NCI-H1436 treated with DMSO at 0.1 percent for 48 hours (cell line): ENCODE measurements at regions not wholly inside any gene's neighbourhood (a gene's known extent, or its start where the extent isn't known, plus 50 kb on each side); places are given as distances from the start of the nearest gene placed in this dataset.
A peak's percentile ranks its signal among the peaks of the same experiment; 100 is the strongest.

ENCODE experiments used
- DNase-seq: peaks from one replicate; lab custom pipeline; 2025; lab: John Stamatoyannopoulos, UW

GRCh38 chr6:118761645-118762044 is 110.3 kb upstream of the CEP85L start:
- no peak for DNase-seq

DNA sequence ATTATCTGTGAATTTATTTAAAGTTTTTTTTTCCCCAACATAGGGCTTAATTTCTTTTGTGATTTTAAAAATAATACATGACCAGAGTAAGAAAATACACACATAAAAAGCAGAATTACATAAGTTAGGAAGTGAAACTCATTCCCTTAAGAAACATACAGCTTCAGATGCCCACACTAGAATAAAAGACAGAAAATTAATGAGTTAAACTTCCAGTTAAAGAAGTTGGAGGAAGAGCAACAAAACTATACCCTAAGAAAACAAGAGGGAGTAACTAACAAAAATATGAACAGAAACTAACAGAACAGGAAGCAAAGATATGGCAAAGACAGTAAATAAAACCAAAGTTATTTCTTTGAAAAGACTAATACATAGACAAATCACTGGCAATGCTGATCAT is 107.6 kb upstream of the CEP85L start:
- DNase-seq = no peak

- DNase-seq = no peak
These were observed 104.7 kb upstream of the CEP85L start for GRCh38 chr6:118755941-118756646.

DNA sequence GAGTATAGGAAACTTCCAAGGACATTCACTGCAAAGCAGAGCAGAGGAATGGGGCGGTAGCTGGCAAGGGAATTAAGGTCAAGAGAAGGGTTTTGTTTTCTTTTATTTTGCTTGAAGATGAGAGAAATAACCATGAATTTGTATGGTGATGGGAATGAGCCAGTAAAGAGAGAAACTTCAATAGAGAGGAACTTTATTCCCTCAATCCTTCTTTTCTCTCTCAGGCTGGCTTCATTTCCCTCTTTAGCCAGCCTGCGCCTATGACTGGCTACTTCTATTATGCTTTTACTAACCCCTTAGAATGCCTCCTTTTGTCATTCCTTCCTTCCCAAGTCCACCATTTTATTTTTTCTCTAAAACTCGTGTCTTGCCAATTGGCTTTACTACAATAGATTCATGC is 101.4 kb upstream of the CEP85L start:
- no peak for DNase-seq

DNA sequence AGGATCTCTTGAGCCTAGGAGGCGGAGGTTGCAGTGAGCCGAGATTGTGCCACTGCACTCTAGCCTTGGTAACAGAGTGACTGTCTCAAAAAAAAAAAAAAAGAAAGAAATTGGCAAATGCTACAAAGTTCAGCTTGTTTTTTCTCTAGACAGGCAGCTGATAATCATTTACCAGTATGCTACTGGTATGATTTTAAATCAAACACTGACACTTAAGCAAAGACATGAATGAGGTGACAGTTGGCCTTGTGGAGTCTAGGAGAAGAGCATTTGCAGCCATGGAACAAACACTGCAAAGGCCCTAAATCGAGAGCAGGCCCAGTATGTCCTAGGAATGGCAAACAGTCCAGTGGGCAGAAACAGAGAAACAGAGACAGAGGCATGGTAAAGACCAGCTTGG is 99.7 kb upstream of the CEP85L start:
- no peak for DNase-seq

DNA sequence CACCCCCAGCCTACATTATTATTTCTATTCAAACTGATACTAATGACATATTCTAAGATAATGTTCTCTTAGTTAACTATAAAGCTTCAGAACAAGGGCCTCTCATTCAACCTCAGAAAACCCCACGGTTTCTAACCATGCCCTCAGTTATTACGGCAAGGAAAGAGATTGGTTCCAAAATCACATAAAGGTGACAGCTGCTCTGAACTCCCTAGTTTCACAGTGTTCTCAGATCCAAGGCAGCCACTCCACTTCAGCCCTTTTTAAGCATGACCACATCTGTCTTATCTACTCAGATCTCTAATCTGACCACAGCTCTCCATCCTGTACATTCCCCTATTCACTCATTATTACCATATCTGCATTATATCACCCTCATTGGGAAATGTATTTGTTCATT is 98.8 kb upstream of the CEP85L start:
- DNase-seq = no peak

GRCh38 chr6:118748311-118749062 is 97.1 kb upstream of the CEP85L start:
- DNase-seq = peak; percentile 78

- DNase-seq = no peak
These were observed 95.4 kb upstream of the CEP85L start for GRCh38 chr6:118746825-118747174.

DNA sequence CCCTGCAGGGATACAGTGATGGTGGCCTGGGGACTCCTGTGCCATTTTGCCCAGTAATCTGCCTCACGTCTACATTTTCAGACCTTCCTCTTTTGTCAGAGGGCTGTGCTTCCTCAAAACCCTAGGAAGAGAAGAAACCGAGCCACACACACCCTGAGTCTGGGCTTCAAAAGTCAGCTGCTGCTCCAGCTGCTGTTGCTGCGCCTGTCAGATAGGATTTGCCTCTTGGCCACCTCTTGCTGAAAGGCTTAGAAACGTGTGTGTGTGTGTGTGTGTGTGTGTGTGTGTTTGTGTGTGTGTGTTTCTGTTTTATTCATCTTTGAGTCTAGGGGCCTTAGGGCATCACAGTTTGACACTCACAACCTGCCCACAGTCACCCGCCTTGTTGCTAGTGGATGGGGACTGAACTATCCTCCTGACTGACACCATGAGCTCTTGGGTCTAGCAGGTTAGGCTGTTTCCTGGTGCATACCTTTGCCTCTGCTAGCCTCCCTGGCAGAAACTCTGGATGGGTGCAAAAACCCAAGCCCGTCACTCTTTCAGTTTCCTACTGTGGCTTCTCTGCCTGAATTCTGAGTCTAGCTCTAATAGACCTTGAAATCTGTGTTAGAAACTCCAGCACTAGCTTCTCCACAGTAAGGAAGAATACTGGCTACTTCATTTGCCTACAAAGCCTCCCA is 94.9 kb upstream of the CEP85L start:
- no peak for DNase-seq

DNA sequence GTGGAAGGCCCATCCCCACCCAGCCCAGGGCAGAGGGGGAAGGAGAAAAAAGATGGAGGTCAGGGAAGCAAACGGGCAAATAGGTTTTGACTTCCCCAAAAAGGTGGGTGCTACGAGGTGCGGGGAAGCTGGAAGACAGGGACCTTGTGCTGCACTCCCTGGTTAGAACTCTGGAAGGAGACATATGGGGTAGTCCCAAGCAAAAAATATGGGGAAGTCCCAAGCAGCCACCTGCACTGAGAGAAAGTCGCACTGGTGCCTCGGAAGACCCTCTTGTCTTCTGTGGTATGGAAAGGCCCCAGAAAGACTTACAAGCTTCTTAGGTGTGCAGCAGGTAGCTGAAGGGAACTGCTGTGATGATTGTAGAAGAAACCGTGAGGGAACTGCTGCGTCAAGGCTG is 93.8 kb upstream of the CEP85L start:
- no peak for DNase-seq

DNA sequence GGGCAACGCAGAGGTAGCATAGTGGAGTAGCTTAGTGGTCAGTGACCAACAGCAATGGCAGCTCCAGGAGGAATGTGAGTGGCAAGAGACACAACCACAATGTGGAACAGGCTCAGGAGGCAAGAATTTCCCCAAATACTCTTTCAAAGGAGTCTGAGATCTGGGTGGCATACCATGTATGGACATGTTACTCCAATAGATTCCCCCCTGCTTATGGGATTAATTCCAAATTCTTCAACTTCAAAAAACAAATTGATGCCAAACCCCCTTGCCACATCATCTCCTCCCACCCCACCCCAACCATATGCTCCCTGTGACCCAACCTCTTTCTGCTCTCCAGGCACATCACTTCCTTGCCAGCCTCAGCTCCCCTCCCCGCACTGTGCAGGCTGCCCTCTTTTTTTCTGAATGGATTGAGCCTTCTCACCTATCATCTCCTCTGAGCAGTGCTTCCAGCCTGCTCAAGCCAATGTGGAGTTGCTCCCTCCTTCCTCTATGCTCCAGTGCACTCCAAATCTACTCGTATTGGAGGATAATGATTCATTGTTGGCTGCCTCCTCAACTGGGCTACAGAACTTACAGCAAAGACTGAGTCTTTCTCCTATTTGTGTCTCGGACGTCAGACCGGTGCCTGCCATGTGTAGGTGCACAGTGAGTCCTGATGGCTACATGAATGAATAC is 93.0 kb upstream of the CEP85L start:
- DNase-seq = no peak

GRCh38 chr6:118743746-118744145 is 92.4 kb upstream of the CEP85L start:
- DNase-seq = no peak

DNA sequence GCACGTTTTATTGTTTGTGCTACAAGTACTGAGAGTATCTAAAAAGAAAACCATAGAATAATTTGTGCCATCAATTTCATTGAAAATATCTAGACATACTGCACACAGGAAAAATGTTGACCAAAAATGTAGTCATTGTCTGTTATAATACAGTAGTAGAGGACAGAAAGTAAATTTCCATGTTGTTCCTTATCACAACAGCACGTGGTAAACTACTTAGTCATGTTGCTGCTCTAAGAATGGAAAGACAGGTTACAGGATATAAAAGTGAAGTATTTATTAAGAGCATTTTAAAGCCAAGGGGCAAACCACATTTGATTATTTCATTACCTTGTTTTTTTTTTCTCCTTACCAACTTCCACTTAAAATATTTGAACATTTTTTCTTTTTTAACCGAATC is 89.0 kb upstream of the CEP85L start:
- DNase-seq = no peak

DNA sequence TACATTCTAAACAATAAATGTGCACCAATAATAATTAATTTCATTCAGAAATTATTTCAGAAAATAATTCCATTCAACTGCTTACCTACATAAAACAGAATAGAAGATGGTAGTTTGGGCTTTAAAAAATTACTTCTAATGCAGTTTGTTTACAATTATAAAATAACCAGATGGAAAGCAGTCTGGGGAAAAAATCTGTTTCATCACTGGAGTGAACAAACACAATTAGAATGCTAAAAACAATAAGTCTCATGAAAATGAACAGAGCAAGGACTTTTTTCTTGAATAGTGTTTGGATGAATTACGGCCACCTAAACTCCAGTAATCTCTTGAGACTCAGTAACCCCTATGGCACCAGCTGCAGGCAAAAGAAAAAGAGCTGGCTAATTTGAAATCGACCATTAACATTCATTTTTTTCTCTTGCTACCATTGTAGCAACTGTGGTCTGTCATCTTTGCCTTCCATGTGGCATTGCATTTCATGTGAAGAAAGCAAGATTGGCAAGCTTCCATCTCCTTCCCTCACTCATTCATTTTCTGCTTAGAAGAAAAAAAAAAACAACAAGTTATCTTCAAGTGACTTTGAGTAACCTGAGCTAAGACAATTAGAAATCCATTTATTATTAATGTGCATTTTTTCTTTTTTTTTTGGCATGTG is 88.4 kb upstream of the CEP85L start:
- peak; percentile 50 for DNase-seq

DNA sequence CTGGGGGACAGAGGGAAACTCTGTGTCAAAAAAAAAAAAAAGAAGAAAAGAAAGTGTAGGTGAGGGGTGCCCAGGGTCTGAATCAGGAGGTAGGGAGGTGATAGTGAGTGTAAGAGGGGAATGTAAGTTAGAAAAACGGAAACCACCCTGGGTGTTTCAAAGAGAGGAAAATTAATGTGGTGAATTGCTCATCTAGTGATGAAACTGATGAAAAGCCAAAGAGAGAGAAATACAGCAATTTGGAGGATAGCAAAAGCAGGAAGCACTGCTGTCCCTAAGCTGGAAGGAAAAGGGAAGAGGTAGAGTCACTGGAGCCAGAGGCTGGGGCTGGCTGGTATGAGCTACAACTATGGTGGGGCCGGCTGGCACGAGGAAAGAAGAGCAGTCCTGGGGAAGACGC is 85.0 kb upstream of the CEP85L start:
- no peak for DNase-seq

DNA sequence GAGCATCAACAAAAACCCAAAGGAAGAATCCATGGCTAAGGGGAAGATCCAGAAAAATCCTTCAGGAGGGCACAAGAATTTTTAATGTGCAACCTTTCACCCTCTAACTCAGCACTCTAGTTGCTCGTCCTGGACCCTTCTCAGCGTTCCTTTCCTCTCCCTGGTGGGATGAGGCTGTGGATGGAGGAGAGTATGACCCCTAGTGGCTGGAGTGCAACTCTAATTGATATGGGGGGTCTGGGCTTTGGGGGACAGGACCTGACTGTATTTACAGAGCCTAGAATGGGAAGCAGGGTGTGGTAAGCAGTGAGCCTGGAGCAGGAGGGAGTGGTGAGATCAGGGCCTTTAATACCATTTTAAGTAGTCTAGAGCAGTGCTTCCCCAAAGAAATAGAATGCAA is 83.9 kb upstream of the CEP85L start:
- no peak for DNase-seq

GRCh38 chr6:118725944-118726343 is 74.6 kb upstream of the CEP85L start:
- no peak for DNase-seq

- DNase-seq = no peak
These were observed 72.8 kb upstream of the CEP85L start for GRCh38 chr6:118724211-118724610.

GRCh38 chr6:118722829-118723813 is 71.7 kb upstream of the CEP85L start:
- no peak for DNase-seq

- DNase-seq = no peak
These were observed 68.7 kb upstream of the CEP85L start for GRCh38 chr6:118720125-118720473.
